ENCODE measurements at regions not wholly inside any gene's neighbourhood (a gene's known extent, or its start where the extent isn't known, plus 50 kb on each side); places are given as distances from the start of the nearest gene placed in this dataset.

GRCh38 chr7:54898659-54899340 lies 120.0 kb upstream of the EGFR start:
- TF ChIP-seq EGR1 (IDR thresholded peaks at IDR 0.05) (no peak), REST (IDR thresholded peaks at IDR 0.05; ENCODE audit: low read depth) (no peak), EP300 (IDR thresholded peaks at IDR 0.05; ENCODE audit: borderline replicate concordance) (no peak), TCF12 (IDR thresholded peaks at IDR 0.05; ENCODE audit: low read depth) (no peak), RAD21 (IDR thresholded peaks at IDR 0.05; ENCODE audit: low read depth) (no peak), USF1 (IDR thresholded peaks at IDR 0.05) (no peak), TAF1 (IDR thresholded peaks at IDR 0.05; ENCODE audit: low read depth) (no peak), TEAD4 (IDR thresholded peaks at IDR 0.05) (no peak), YY1 (IDR thresholded peaks at IDR 0.05; ENCODE audit: low read depth) (no peak), CREB1 (IDR thresholded peaks at IDR 0.05; ENCODE audit: low read depth) (no peak), MAX (IDR thresholded peaks at IDR 0.05) (no peak)
